Mesothelial cell of epicardium (in vitro differentiated cells): ENCODE measurements at regions not wholly inside any gene's neighbourhood (a gene's known extent, or its start where the extent isn't known, plus 50 kb on each side); places are given as distances from the start of the nearest gene placed in this dataset.

Source experiments
- DNase-seq, 2 experiments: peaks; one replicate each; pipeline ENCODE4 v3.0.0; 2021; ENCODE audit warnings: low spot score in 2 of 2; ENCODE audit not compliant: unreplicated experiment in 2 of 2
- H3K27ac Mint-ChIP-seq: 2 replicates; pipeline ENCODE4 v1.8.0; 2021; ENCODE audit warnings: mixed read lengths
- H3K27me3 Mint-ChIP-seq: 2 replicates; pipeline ENCODE4 v1.8.0; 2021; ENCODE audit warnings: low read depth, mixed read lengths
- H3K36me3 Mint-ChIP-seq: 2 replicates; pipeline ENCODE4 v1.8.0; 2021; ENCODE audit warnings: mixed read lengths
- H3K4me1 Mint-ChIP-seq: 2 replicates; pipeline ENCODE4 v1.8.0; 2021; ENCODE audit warnings: mixed read lengths
- H3K4me3 Mint-ChIP-seq: 2 replicates; pipeline ENCODE4 v1.8.0; 2021; ENCODE audit warnings: mild to moderate bottlenecking, moderate library complexity, mixed read lengths
- H3K9me3 Mint-ChIP-seq: 2 replicates; pipeline ENCODE4 v1.8.0; 2021; ENCODE audit warnings: mixed read lengths
- TF ChIP-seq, protein P1 (sequence below): fragments of 200-600 bp; sonication (generic); IDR thresholded peaks from one replicate; pipeline ENCODE4 v1.5.0; 2021; ENCODE audit warnings: antibody characterized with exemption; ENCODE audit not compliant: unreplicated experiment

- no peak overlapping the region for H3K4me3 Mint-ChIP-seq
- H3K27ac Mint-ChIP-seq: no peak overlapping the region
- TF ChIP-seq, protein P1, sequence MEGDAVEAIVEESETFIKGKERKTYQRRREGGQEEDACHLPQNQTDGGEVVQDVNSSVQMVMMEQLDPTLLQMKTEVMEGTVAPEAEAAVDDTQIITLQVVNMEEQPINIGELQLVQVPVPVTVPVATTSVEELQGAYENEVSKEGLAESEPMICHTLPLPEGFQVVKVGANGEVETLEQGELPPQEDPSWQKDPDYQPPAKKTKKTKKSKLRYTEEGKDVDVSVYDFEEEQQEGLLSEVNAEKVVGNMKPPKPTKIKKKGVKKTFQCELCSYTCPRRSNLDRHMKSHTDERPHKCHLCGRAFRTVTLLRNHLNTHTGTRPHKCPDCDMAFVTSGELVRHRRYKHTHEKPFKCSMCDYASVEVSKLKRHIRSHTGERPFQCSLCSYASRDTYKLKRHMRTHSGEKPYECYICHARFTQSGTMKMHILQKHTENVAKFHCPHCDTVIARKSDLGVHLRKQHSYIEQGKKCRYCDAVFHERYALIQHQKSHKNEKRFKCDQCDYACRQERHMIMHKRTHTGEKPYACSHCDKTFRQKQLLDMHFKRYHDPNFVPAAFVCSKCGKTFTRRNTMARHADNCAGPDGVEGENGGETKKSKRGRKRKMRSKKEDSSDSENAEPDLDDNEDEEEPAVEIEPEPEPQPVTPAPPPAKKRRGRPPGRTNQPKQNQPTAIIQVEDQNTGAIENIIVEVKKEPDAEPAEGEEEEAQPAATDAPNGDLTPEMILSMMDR: no peak
- peaks cover 15% of the 10 kb centered on the region for H3K4me1 Mint-ChIP-seq
- DNase-seq: no peak
- no peaks in the 10 kb centered on the region for H3K9me3 Mint-ChIP-seq
- H3K27me3 Mint-ChIP-seq: no peaks in the 10 kb centered on the region
- no peaks in the 10 kb centered on the region for H3K36me3 Mint-ChIP-seq
Measured at GRCh38 chr6:113620386-113620785, 236.8 kb upstream of the MARCKS start.

DNA sequence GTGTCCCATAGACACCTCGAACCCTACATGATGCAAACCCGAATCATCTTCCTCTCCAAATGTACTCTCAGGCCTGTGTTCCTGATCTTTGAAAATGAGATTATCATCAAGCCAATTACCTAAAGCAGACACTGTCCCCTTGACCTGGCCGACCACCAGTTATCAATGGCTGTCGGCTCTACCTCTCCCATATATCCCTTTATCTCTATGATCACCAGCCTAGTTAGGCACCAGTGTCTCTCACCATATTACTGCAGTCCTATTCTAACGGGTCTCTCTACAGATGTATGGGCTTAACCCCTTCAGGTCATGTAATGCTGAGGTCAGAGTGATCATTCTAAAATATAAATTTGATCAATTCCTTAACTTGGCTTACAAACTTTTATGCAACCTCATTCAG is 234.9 kb upstream of the MARCKS start:
- H3K4me3 Mint-ChIP-seq: no peak overlapping the region
- H3K4me1 Mint-ChIP-seq: peaks cover 15% of the 10 kb centered on the region
- H3K27me3 Mint-ChIP-seq: no peaks in the 10 kb centered on the region
- H3K27ac Mint-ChIP-seq: no peak overlapping the region
- TF ChIP-seq, protein P1: no peak
- no peaks in the 10 kb centered on the region for H3K36me3 Mint-ChIP-seq
- DNase-seq: no peak
- H3K9me3 Mint-ChIP-seq: no peaks in the 10 kb centered on the region

- Mint-ChIP-seq H3K4me1 (peaks cover 15% of the 10 kb centered on the region), H3K27me3 (no peaks in the 10 kb centered on the region), H3K4me3 (no peak overlapping the region), H3K27ac (no peak overlapping the region), H3K9me3 (no peaks in the 10 kb centered on the region), H3K36me3 (no peaks in the 10 kb centered on the region)
- TF ChIP-seq, protein P1: no peak
- no peak for DNase-seq
Measured at GRCh38 chr6:113623129-113623528, 234.0 kb upstream of the MARCKS start.

GRCh38 chr6:113625850-113626249 is 231.3 kb upstream of the MARCKS start:
- Mint-ChIP-seq H3K36me3 (no peaks in the 10 kb centered on the region), H3K27me3 (no peaks in the 10 kb centered on the region), H3K9me3 (no peaks in the 10 kb centered on the region), H3K4me3 (no peak overlapping the region), H3K27ac (no peak overlapping the region), H3K4me1 (peaks cover 15% of the 10 kb centered on the region)
- no peak for DNase-seq
- TF ChIP-seq, protein P1: no peak

- Mint-ChIP-seq H3K4me3 (no peak overlapping the region), H3K36me3 (no peaks in the 10 kb centered on the region), H3K4me1 (peaks cover 21% of the 10 kb centered on the region), H3K27me3 (no peaks in the 10 kb centered on the region), H3K27ac (no peak overlapping the region), H3K9me3 (no peaks in the 10 kb centered on the region)
- TF ChIP-seq, protein P1: no peak
- DNase-seq: no peak
Measured at GRCh38 chr6:113626475-113626874, 230.7 kb upstream of the MARCKS start.

DNA sequence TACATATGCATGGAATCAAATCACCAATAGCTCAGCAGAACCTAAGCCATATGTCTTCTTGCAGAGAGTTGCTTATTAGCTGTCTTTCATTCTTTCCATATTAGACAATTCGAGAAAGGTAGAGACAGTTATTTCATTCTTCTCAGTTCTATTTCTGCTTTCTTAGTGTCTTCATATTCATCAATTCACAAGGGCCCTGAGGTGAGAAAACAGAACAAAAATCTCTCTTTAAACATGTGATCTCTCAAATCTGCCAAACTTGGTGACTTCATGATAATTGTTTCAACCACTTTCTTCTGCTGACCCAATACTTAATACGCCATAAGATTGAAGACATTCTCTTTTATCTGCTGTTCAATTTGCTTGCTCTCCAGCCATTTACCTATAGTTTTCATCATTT is 229.7 kb upstream of the MARCKS start:
- Mint-ChIP-seq H3K36me3 (no peaks in the 10 kb centered on the region), H3K9me3 (no peaks in the 10 kb centered on the region), H3K27ac (no peak overlapping the region), H3K4me1 (peaks cover 29% of the 10 kb centered on the region), H3K4me3 (no peak overlapping the region), H3K27me3 (no peaks in the 10 kb centered on the region)
- TF ChIP-seq, protein P1: no peak
- no peak for DNase-seq
